ENCODE measurements at regions not wholly inside any gene's neighbourhood (a gene's known extent, or its start where the extent isn't known, plus 50 kb on each side); places are given as distances from the start of the nearest gene placed in this dataset.

- TF ChIP-seq GATA1 (IDR thresholded peaks at IDR 0.05; ENCODE audit: low read depth, low read length) (no peak), POLR2A (IDR thresholded peaks at IDR 0.05; ENCODE audit: low read length) (no peak)
Measured at GRCh38 chr13:91207261-91207660, 140.2 kb upstream of the MIR17HG start.

Measured in erythroblast (primary cell).